IMR-90 (cell line): ENCODE measurements at regions not wholly inside any gene's neighbourhood (a gene's known extent, or its start where the extent isn't known, plus 50 kb on each side); places are given as distances from the start of the nearest gene placed in this dataset.

ENCODE experiments used
- ATAC-seq: fragments of 200-7000 bp; cut with Tn5 transposase; 2 replicates; pipeline ENCODE4 v1.9.1; 2020; ENCODE audit warnings: low read depth, mild to moderate bottlenecking, moderate library complexity
- BruUV-seq: library from RNA; stranded (reverse); fragments of 400-500 nt; replicated peaks from 2 replicates; lab custom pipeline; 2021; lab: Mats Ljungman, UMichigan
- CTCF ChIA-PET: fragments of 300-600 bp; formaldehyde crosslinking; extraction: SDS; loops from one replicate; lab custom pipeline; 2021; ENCODE audit warnings: antibody characterized with exemption; lab: Yijun Ruan, JAX
- POLR2A ChIA-PET: fragments of 300-600 bp; sonication (Branson Sonifier 250); formaldehyde crosslinking; loops from one replicate; lab custom pipeline; 2022; ENCODE audit warnings: antibody characterized with exemption; ENCODE audit not compliant: unreplicated experiment; lab: Charles Lee
- DNase-seq: peaks from one replicate; pipeline ENCODE4 v3.0.0; 2013
- H2AFZ ChIP-seq: replicated peaks from 2 replicates; pipeline ENCODE3; 2013; ENCODE audit warnings: low read length, mild to moderate bottlenecking; ENCODE audit not compliant: poor library complexity
- H2AK5ac ChIP-seq: 2 replicates; pipeline ENCODE4 v1.6.1; 2013; ENCODE audit warnings: low read depth, low read length, inconsistent platforms
- H2AK9ac ChIP-seq: replicated peaks from 2 replicates; pipeline ENCODE3; 2013; ENCODE audit warnings: mild to moderate bottlenecking, low read depth, low read length, moderate library complexity; ENCODE audit not compliant: poor library complexity
- H2BK120ac ChIP-seq: 2 replicates; pipeline ENCODE4 v1.6.1; 2013; ENCODE audit warnings: low read depth, low read length, inconsistent platforms
- H2BK15ac ChIP-seq: 3 replicates; pipeline ENCODE4 v1.6.1; 2013; ENCODE audit warnings: low read depth, low read length, inconsistent platforms
- H2BK20ac ChIP-seq: 2 replicates; pipeline ENCODE4 v1.6.1; 2013; ENCODE audit warnings: low read depth, mild to moderate bottlenecking, inconsistent platforms, low read length, moderate library complexity
- H2BK5ac ChIP-seq: 2 replicates; pipeline ENCODE4 v1.6.1; 2013; ENCODE audit warnings: mild to moderate bottlenecking, low read depth, low read length, inconsistent platforms; ENCODE audit not compliant: poor library complexity, severe bottlenecking
- H3K14ac ChIP-seq: replicated peaks from 2 replicates; pipeline ENCODE4 v1.6.1; 2013; ENCODE audit warnings: low read depth, low read length, inconsistent platforms
- H3K18ac ChIP-seq: 2 replicates; pipeline ENCODE4 v1.6.1; 2013; ENCODE audit warnings: low read depth, low read length, control low read depth
- H3K23ac ChIP-seq: 2 replicates; pipeline ENCODE4 v1.6.1; 2013; ENCODE audit warnings: low read depth, low read length, inconsistent platforms
- H3K27ac ChIP-seq: 2 replicates; pipeline ENCODE4 v1.5.1; 2013; ENCODE audit warnings: mild to moderate bottlenecking, control low read depth, low read length; ENCODE audit not compliant: insufficient read depth
- H3K27me3 ChIP-seq: 2 replicates; pipeline ENCODE4 v1.6.1; 2013; ENCODE audit warnings: low read length; ENCODE audit not compliant: control insufficient read depth, insufficient read depth
- H3K36me3 ChIP-seq: 2 replicates; pipeline ENCODE4 v1.6.1; 2013; ENCODE audit warnings: low read length, mixed read lengths; ENCODE audit not compliant: control insufficient read depth, insufficient read depth
- H3K4ac ChIP-seq: 2 replicates; pipeline ENCODE4 v1.6.1; 2013; ENCODE audit warnings: low read depth, low read length, inconsistent platforms
- H3K4me1 ChIP-seq: 2 replicates; pipeline ENCODE4 v1.6.1; 2013; ENCODE audit warnings: low read length, mixed read lengths; ENCODE audit not compliant: control insufficient read depth, insufficient read depth
- H3K4me2 ChIP-seq: 2 replicates; pipeline ENCODE4 v1.6.1; 2013; ENCODE audit warnings: low read depth, mild to moderate bottlenecking, control low read depth, low read length, moderate library complexity
- H3K4me3 ChIP-seq: 2 replicates; pipeline ENCODE4 v1.5.1; 2013; ENCODE audit warnings: low read depth, mild to moderate bottlenecking, control low read depth, low read length, moderate library complexity; ENCODE audit not compliant: insufficient read depth
- H3K56ac ChIP-seq: 2 replicates; pipeline ENCODE4 v1.6.1; 2013; ENCODE audit warnings: low read length, inconsistent platforms; ENCODE audit not compliant: insufficient read depth; ENCODE audit errors: extremely low read depth
- H3K79me1 ChIP-seq, 2 experiments: 2 replicates each; pipeline ENCODE4 v1.6.1; 2013; ENCODE audit warnings: low read length in 2 of 2, inconsistent platforms in 1 of 2, low read depth in 1 of 2
- H3K9ac ChIP-seq: 2 replicates; pipeline ENCODE4 v1.6.1; 2013; ENCODE audit warnings: low read depth, low read length, control low read depth
- H3K9me1 ChIP-seq: 2 replicates; pipeline ENCODE4 v1.6.1; 2013; ENCODE audit warnings: low read length, inconsistent platforms; ENCODE audit not compliant: insufficient read depth
- H3K9me3 ChIP-seq: 2 replicates; pipeline ENCODE4 v1.6.1; 2013; ENCODE audit warnings: low read length; ENCODE audit not compliant: control insufficient read depth, insufficient read depth
- H4K20me1 ChIP-seq: 2 replicates; pipeline ENCODE4 v1.6.1; 2013; ENCODE audit warnings: low read length, inconsistent platforms; ENCODE audit not compliant: insufficient read depth
- H4K5ac ChIP-seq: 2 replicates; pipeline ENCODE4 v1.6.1; 2013; ENCODE audit warnings: mild to moderate bottlenecking, low read depth, low read length, control low read depth
- H4K8ac ChIP-seq, 2 experiments: 2 replicates each; pipeline ENCODE4 v1.6.1; 2013; ENCODE audit warnings: low read depth in 2 of 2, low read length in 2 of 2, control low read depth in 1 of 2, inconsistent platforms in 1 of 2
- H4K91ac ChIP-seq: 2 replicates; pipeline ENCODE4 v1.6.1; 2013; ENCODE audit warnings: low read depth, low read length, inconsistent platforms; ENCODE audit not compliant: insufficient read depth
- BHLHE40 ChIP-seq: fragments of 150-350 bp; IDR thresholded peaks from 2 replicates; pipeline ENCODE4 v1.6.1; 2016; ENCODE audit warnings: mild to moderate bottlenecking, low read depth, low read length
- CEBPB ChIP-seq: IDR thresholded peaks from 2 replicates; pipeline ENCODE4 v1.6.1; 2012; ENCODE audit warnings: low read depth, low read length, improper control_type of control experiment
- MAFK ChIP-seq: IDR thresholded peaks from 2 replicates; pipeline ENCODE4 v1.6.1; 2012; ENCODE audit warnings: low read depth, low read length, improper control_type of control experiment
- NFE2L2 ChIP-seq: fragments of 150-350 bp; IDR thresholded peaks from 2 replicates; pipeline ENCODE4 v1.6.1; 2016; ENCODE audit warnings: low read depth, mild to moderate bottlenecking, low read length
- POLR2A ChIP-seq: IDR thresholded peaks from 2 replicates; pipeline ENCODE4 v1.6.1; 2012; ENCODE audit warnings: mild to moderate bottlenecking, low read depth, low read length
- RCOR1 ChIP-seq: IDR thresholded peaks from 2 replicates; pipeline ENCODE4 v1.6.1; 2012; ENCODE audit warnings: mild to moderate bottlenecking, low read length, improper control_type of control experiment; ENCODE audit not compliant: insufficient replicate concordance
- RFX5 ChIP-seq: IDR thresholded peaks from 2 replicates; pipeline ENCODE4 v1.8.0; 2012; ENCODE audit warnings: low read depth, mild to moderate bottlenecking, low read length, moderate library complexity
- WGBS, 2 experiments: methylation state at CpG; one replicate each; pipeline versions ENCODE4 v1.1.5 to v1.1.7; 2013; ENCODE audit warnings: missing lambda C conversion rate in 2 of 2; ENCODE audit not compliant: insufficient read length in 1 of 2; ENCODE audit errors: extremely low coverage in 2 of 2; 5-methylcytosine and 5-hydroxymethylcytosine counted together
- dilution Hi-C: fragments of 300-500 bp; cut with HindIII; formaldehyde crosslinking; loops from one replicate; pipeline ENCODE4 v1.14.3; 2018; ENCODE audit warnings: low sequenced_read_pairs; ENCODE audit not compliant: unreplicated experiment
- in situ Hi-C: fragments of 300-500 bp; cut with MboI; formaldehyde crosslinking; loops from 3 replicates; pipeline ENCODE4 v1.14.3; 2019; ENCODE audit warnings: low sequenced_read_pairs, inconsistent platforms, mixed read lengths
- intact Hi-C: fragments of 100-400 bp; cut with micrococcal nuclease; formaldehyde crosslinking; loops from 2 replicates; pipeline ENCODE4 v1.10.0; 2022
- TF ChIP-seq, protein P1 (sequence below): conservative IDR thresholded peaks from 2 replicates; pipeline ENCODE4 v1.5.1; 2012; ENCODE audit warnings: mild to moderate bottlenecking, low read depth, low read length, improper control_type of control experiment
- TF ChIP-seq, protein P2 (sequence below): fragments of 150-350 bp; IDR thresholded peaks from 2 replicates; pipeline ENCODE4 v1.6.1; 2016; ENCODE audit warnings: low read depth, mild to moderate bottlenecking, low read length, moderate library complexity, borderline replicate concordance

DNA sequence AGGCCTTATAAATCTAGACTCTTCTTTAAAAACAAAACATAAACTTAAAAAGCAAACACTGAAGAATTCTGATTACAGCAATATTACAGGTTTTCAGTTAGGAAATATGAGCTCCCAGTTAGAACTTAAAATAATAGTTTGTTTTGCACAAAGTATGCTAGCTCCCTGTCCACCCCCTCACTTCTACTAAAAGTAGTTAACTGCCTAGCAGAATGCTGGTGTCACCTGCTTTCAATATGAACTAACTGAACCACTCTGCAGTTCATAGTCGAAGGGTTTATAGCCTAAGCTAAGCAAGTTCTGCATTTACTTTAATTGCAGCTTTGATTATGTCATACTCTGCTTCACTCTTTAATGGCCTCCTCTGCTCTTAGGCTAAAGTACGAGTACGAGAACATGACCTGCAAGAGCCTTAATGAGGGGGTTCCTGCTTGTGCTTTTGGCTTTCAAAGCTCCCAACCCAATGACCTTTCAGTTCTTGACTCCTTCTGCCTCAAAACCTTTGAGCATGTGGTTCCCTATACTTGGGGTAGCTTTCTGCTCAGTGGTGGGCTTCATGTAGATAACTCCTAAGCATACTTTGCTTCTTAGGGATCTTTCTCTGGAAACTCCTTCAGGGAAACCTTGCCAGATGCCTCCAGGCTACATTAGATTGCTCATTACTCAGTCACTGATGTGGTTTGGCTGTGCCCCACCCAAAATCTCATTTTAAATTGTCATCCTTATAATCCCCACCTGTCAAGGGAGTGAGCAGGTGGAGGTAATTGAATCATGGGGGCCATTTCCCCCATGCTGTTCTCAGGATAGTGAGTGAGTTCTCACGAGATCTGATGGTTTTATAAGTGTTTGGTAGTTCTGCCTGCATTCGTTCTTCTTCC lies 278.9 kb upstream of the ARGLU1 start:
- H3K14ac ChIP-seq = no peak overlapping the region
- no peak overlapping the region for H2BK5ac ChIP-seq
- H3K4ac ChIP-seq = no peak overlapping the region
- H4K20me1 ChIP-seq = no peaks in the 10 kb centered on the region
- no peak for DNase-seq
- H4K91ac ChIP-seq = no peak overlapping the region
- intact Hi-C loops = no loop called here
- H2AK5ac ChIP-seq = no peak overlapping the region
- no peak overlapping the region for H2BK20ac ChIP-seq
- no peak for ATAC-seq
- in situ Hi-C loops = no loop called here
- no peak overlapping the region for H3K23ac ChIP-seq
- H2AK9ac ChIP-seq = no peak overlapping the region
- no peaks in the 10 kb centered on the region for H3K9me1 ChIP-seq
- no peak overlapping the region for H3K27ac ChIP-seq
- BruUV-seq = no TSS peak
- whole genome bisulfite sequencing, 2 experiments = no CpG with 5 or more reads among the region's 5 CpGs
- H3K4me2 ChIP-seq = no peak overlapping the region
- no peak overlapping the region for H2BK15ac ChIP-seq
- no peaks in the 10 kb centered on the region for H3K9me3 ChIP-seq
- H2AFZ ChIP-seq = no peak overlapping the region
- ChIA-PET CTCF (no interaction called here), POLR2A (no interaction called here)
- H3K36me3 ChIP-seq = no peaks in the 10 kb centered on the region
- no peak overlapping the region for H3K56ac ChIP-seq
- H2BK120ac ChIP-seq = no peak overlapping the region
- H3K18ac ChIP-seq = no peak overlapping the region
- H4K8ac ChIP-seq = no peak overlapping the region
- TF ChIP-seq RFX5 (no peak), RCOR1 (no peak), BHLHE40 (no peak), POLR2A (no peak), CEBPB (no peak), MAFK (no peak), NFE2L2 (no peak)
- TF ChIP-seq, protein P1, sequence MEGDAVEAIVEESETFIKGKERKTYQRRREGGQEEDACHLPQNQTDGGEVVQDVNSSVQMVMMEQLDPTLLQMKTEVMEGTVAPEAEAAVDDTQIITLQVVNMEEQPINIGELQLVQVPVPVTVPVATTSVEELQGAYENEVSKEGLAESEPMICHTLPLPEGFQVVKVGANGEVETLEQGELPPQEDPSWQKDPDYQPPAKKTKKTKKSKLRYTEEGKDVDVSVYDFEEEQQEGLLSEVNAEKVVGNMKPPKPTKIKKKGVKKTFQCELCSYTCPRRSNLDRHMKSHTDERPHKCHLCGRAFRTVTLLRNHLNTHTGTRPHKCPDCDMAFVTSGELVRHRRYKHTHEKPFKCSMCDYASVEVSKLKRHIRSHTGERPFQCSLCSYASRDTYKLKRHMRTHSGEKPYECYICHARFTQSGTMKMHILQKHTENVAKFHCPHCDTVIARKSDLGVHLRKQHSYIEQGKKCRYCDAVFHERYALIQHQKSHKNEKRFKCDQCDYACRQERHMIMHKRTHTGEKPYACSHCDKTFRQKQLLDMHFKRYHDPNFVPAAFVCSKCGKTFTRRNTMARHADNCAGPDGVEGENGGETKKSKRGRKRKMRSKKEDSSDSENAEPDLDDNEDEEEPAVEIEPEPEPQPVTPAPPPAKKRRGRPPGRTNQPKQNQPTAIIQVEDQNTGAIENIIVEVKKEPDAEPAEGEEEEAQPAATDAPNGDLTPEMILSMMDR = no peak
- TF ChIP-seq, protein P2, sequence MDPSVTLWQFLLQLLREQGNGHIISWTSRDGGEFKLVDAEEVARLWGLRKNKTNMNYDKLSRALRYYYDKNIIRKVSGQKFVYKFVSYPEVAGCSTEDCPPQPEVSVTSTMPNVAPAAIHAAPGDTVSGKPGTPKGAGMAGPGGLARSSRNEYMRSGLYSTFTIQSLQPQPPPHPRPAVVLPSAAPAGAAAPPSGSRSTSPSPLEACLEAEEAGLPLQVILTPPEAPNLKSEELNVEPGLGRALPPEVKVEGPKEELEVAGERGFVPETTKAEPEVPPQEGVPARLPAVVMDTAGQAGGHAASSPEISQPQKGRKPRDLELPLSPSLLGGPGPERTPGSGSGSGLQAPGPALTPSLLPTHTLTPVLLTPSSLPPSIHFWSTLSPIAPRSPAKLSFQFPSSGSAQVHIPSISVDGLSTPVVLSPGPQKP = no peak
- dilution Hi-C loops = no loop called here
- H4K5ac ChIP-seq = no peak overlapping the region
- H3K4me1 ChIP-seq = no peaks in the 10 kb centered on the region
- no peak overlapping the region for H3K9ac ChIP-seq
- H3K27me3 ChIP-seq = no peaks in the 10 kb centered on the region
- no peak overlapping the region for H3K4me3 ChIP-seq
- H3K79me1 ChIP-seq = no peaks in the 10 kb centered on the region
